H9 (cell line): ENCODE measurements at regions not wholly inside any gene's neighbourhood (a gene's known extent, or its start where the extent isn't known, plus 50 kb on each side); places are given as distances from the start of the nearest gene placed in this dataset.

Experiments used
- DNase-seq: peaks from one replicate; pipeline ENCODE4 v3.0.0-alpha.2; 2017
- H2AFZ ChIP-seq: one replicate; pipeline ENCODE4 v1.6.1; 2013; ENCODE audit warnings: mild to moderate bottlenecking, low read length, control low read depth, moderate library complexity
- H2AK5ac ChIP-seq: 2 replicates; pipeline ENCODE4 v1.6.1; 2013; ENCODE audit warnings: low read length, control low read depth, mixed read lengths; ENCODE audit not compliant: insufficient read length
- H2BK120ac ChIP-seq: one replicate; pipeline ENCODE4 v1.6.1; 2013; ENCODE audit warnings: low read depth, mild to moderate bottlenecking, low read length, control low read depth, inconsistent platforms; ENCODE audit not compliant: poor library complexity, severe bottlenecking
- H2BK12ac ChIP-seq: 2 replicates; pipeline ENCODE4 v1.6.1; 2013; ENCODE audit warnings: low read length, control low read depth, mixed read lengths, low read depth; ENCODE audit not compliant: insufficient read length
- H2BK15ac ChIP-seq: 2 replicates; pipeline ENCODE4 v1.6.1; 2013; ENCODE audit warnings: low read depth, low read length, control low read depth
- H2BK20ac ChIP-seq: one replicate; pipeline ENCODE4 v1.6.1; 2013; ENCODE audit warnings: low read depth, mild to moderate bottlenecking, low read length, control low read depth, inconsistent platforms; ENCODE audit not compliant: poor library complexity, severe bottlenecking
- H2BK5ac ChIP-seq: 2 replicates; pipeline ENCODE4 v1.6.1; 2013; ENCODE audit warnings: low read length, control low read depth, mixed read lengths; ENCODE audit not compliant: insufficient read length
- H3K14ac ChIP-seq: 2 replicates; pipeline ENCODE4 v1.6.1; 2013; ENCODE audit warnings: low read length, control low read depth; ENCODE audit not compliant: insufficient read depth
- H3K18ac ChIP-seq: 2 replicates; pipeline ENCODE4 v1.6.1; 2013; ENCODE audit warnings: low read depth, mild to moderate bottlenecking, mixed read lengths, low read length, control low read depth; ENCODE audit not compliant: insufficient read length
- H3K23ac ChIP-seq: 2 replicates; pipeline ENCODE4 v1.6.1; 2013; ENCODE audit warnings: low read length, control low read depth, mixed read lengths, low read depth; ENCODE audit not compliant: insufficient read length
- H3K23me2 ChIP-seq: 2 replicates; pipeline ENCODE4 v1.6.1; 2013; ENCODE audit warnings: low read depth, mild to moderate bottlenecking, mixed read lengths, low read length, control low read depth; ENCODE audit not compliant: insufficient read length, poor library complexity, severe bottlenecking
- H3K27ac ChIP-seq: 2 replicates; pipeline ENCODE4 v1.5.1; 2013; ENCODE audit warnings: low read length, control low read depth, mixed read lengths, low read depth; ENCODE audit not compliant: insufficient read length
- H3K27me3 ChIP-seq: 2 replicates; pipeline ENCODE4 v1.6.1; 2013; ENCODE audit warnings: low read length, control low read depth, inconsistent platforms; ENCODE audit not compliant: insufficient read depth
- H3K4ac ChIP-seq: 2 replicates; pipeline ENCODE4 v1.6.1; 2013; ENCODE audit warnings: low read depth, mild to moderate bottlenecking, control low read depth, inconsistent platforms, low read length, moderate library complexity
- H3K4me1 ChIP-seq: 2 replicates; pipeline ENCODE4 v1.6.1; 2013; ENCODE audit warnings: low read length, control low read depth, inconsistent platforms; ENCODE audit not compliant: insufficient read depth
- H3K4me2 ChIP-seq: 2 replicates; pipeline ENCODE4 v1.6.1; 2013; ENCODE audit warnings: low read length, control low read depth, mixed read lengths; ENCODE audit not compliant: insufficient read length, insufficient read depth
- H3K56ac ChIP-seq: 2 replicates; pipeline ENCODE4 v1.6.1; 2013; ENCODE audit warnings: low read depth, mild to moderate bottlenecking, mixed read lengths, low read length, control low read depth; ENCODE audit not compliant: insufficient read length
- H3K79me1 ChIP-seq: 2 replicates; pipeline ENCODE4 v1.6.1; 2013; ENCODE audit warnings: low read depth, mild to moderate bottlenecking, moderate library complexity, low read length, control low read depth, inconsistent platforms; ENCODE audit not compliant: insufficient read depth, poor library complexity, severe bottlenecking
- H3K79me2 ChIP-seq: 2 replicates; pipeline ENCODE4 v1.6.1; 2013; ENCODE audit warnings: low read length, control low read depth, inconsistent platforms; ENCODE audit not compliant: insufficient read depth
- H3K9ac ChIP-seq: 2 replicates; pipeline ENCODE4 v1.6.1; 2013; ENCODE audit warnings: low read length, control low read depth, mixed read lengths; ENCODE audit not compliant: insufficient read length; ENCODE audit errors: extremely low read depth
- H3K9me3 ChIP-seq: one replicate; pipeline ENCODE4 v1.6.1; 2013; ENCODE audit warnings: low read depth, low read length, inconsistent platforms; ENCODE audit not compliant: control insufficient read depth
- H3T11ph ChIP-seq: one replicate; pipeline ENCODE4 v1.6.1; 2013; ENCODE audit warnings: mild to moderate bottlenecking, low read length, control low read depth, inconsistent platforms
- H4K20me1 ChIP-seq: one replicate; pipeline ENCODE4 v1.6.1; 2013; ENCODE audit not compliant: control insufficient read depth, insufficient read length, insufficient read depth
- H4K5ac ChIP-seq: 2 replicates; pipeline ENCODE4 v1.6.1; 2013; ENCODE audit warnings: low read depth, mild to moderate bottlenecking, mixed read lengths, low read length, control low read depth; ENCODE audit not compliant: insufficient read length
- H4K8ac ChIP-seq: replicated peaks from 2 replicates; pipeline ENCODE4 v1.6.1; 2013; ENCODE audit warnings: low read length, control low read depth, mixed read lengths, low read depth; ENCODE audit not compliant: insufficient read length
- H4K91ac ChIP-seq: 2 replicates; pipeline ENCODE4 v1.6.1; 2013; ENCODE audit warnings: low read depth, mild to moderate bottlenecking, moderate library complexity, mixed read lengths, low read length, control low read depth; ENCODE audit not compliant: insufficient read length
- H3K27ac Mint-ChIP-seq, 3 experiments: 2 replicates in 2 of 3; 3 replicates in 1 of 3; pipeline ENCODE4 v1.8.0; 2020 to 2021; ENCODE audit warnings: mixed read lengths in 3 of 3, mild to moderate bottlenecking in 1 of 3, moderate library complexity in 1 of 3
- H3K27me3 Mint-ChIP-seq: 2 replicates; pipeline ENCODE4 v1.8.0; 2021; ENCODE audit warnings: low read depth, mild to moderate bottlenecking, moderate library complexity, mixed read lengths
- H3K36me3 Mint-ChIP-seq, 3 experiments: 2 replicates in 2 of 3; 3 replicates in 1 of 3; pipeline ENCODE4 v1.8.0; 2020 to 2021; ENCODE audit warnings: low read depth in 3 of 3, mixed read lengths in 3 of 3; ENCODE audit not compliant: insufficient read depth in 1 of 3
- H3K4me1 Mint-ChIP-seq, 2 experiments: 2 replicates each; pipeline ENCODE4 v1.8.0; 2020; ENCODE audit warnings: mixed read lengths in 2 of 2
- H3K4me3 Mint-ChIP-seq, 2 experiments: 2 replicates in 1 of 2; 3 replicates in 1 of 2; pipeline ENCODE4 v1.8.0; 2020 to 2021; ENCODE audit warnings: mild to moderate bottlenecking in 2 of 2, mixed read lengths in 2 of 2, moderate library complexity in 1 of 2
- H3K9me3 Mint-ChIP-seq, 2 experiments: 2 replicates in 1 of 2; 3 replicates in 1 of 2; pipeline ENCODE4 v1.8.0; 2020; ENCODE audit warnings: mild to moderate bottlenecking in 2 of 2, mixed read lengths in 2 of 2, moderate library complexity in 1 of 2
- CTCF ChIP-seq: fragments of 200-600 bp; sonication (generic); conservative IDR thresholded peaks from 3 replicates; pipeline ENCODE4 v1.8.0; 2021; ENCODE audit warnings: antibody characterized with exemption, mild to moderate bottlenecking
- WGBS: extraction: QIAGEN DNeasy Blood & Tissue Kit; methylation state at CpG from one replicate; pipeline ENCODE4 v1.1.7; 2013; ENCODE audit warnings: missing lambda C conversion rate, low lambda C conversion rate, mixed read lengths; ENCODE audit not compliant: insufficient read length; ENCODE audit errors: extremely low coverage; 5-methylcytosine and 5-hydroxymethylcytosine counted together

DNA sequence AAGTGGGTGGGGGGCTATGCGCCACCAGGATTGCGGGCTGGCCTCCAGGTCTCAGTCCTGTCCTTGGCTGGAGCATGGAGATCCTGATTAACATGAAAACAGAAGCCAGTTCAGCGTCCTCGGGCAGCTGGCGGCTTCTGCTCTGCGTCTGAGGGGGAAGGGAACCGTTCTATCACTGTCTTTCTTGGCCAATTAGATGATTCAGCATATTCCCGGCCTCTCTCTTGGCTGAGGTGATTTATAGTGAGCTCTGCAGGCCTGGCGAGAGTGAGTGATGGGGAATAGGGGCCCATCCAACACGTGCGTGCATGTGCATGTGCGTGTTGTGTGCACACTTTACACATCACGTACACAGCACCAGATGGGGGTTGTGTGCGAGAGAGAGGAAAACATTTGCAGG, 145.8 kb upstream of the ATP6AP2 start:
- DNase-seq = peak; percentile 76
- H3K23ac ChIP-seq = no peak overlapping the region
- no peak overlapping the region for H2BK15ac ChIP-seq
- H4K20me1 ChIP-seq = no peaks in the 10 kb centered on the region
- H2BK12ac ChIP-seq = peak overlapping the region; percentile 64
- Mint-ChIP-seq H3K9me3 (peaks cover 85 to 86% of the 10 kb centered on the region in 2 experiments), H3K27ac (peak overlapping the region in 2 of 3 experiments; percentile 71 to 82; a peak in 2 of 7 replicates), H3K4me1 (peaks cover 13 to 14% of the 10 kb centered on the region in 2 experiments), H3K36me3 (peaks cover 5 to 25% (median 22%) of the 10 kb centered on the region in 3 experiments), H3K27me3 (peaks cover 1% of the 10 kb centered on the region), H3K4me3 (peak overlapping the region in 1 of 2 experiments; percentile 7; a peak in 1 of 5 replicates)
- no peak overlapping the region for H3T11ph ChIP-seq
- no peak overlapping the region for H2BK5ac ChIP-seq
- H4K5ac ChIP-seq = peak overlapping the region; percentile 83
- H3K79me2 ChIP-seq = no peaks in the 10 kb centered on the region
- no peak overlapping the region for H2BK120ac ChIP-seq
- no peak overlapping the region for H3K4ac ChIP-seq
- no peak overlapping the region for H3K27ac ChIP-seq
- H3K4me1 ChIP-seq = peaks cover 8% of the 10 kb centered on the region; the same call in 1 of the 2 replicates
- no peak overlapping the region for H3K9ac ChIP-seq
- H3K18ac ChIP-seq = peak overlapping the region; percentile 23
- peak overlapping the region; percentile 33 for H3K4me2 ChIP-seq
- H2BK20ac ChIP-seq = no peak overlapping the region
- no peak overlapping the region for H2AFZ ChIP-seq
- no peaks in the 10 kb centered on the region for H3K27me3 ChIP-seq
- no peaks in the 10 kb centered on the region for H3K23me2 ChIP-seq
- no peak overlapping the region for H2AK5ac ChIP-seq
- H3K79me1 ChIP-seq = no peaks in the 10 kb centered on the region
- no peak overlapping the region for H4K8ac ChIP-seq
- H4K91ac ChIP-seq = no peak overlapping the region
- no peaks in the 10 kb centered on the region for H3K9me3 ChIP-seq
- peak overlapping the region; percentile 52 for H3K56ac ChIP-seq
- TF ChIP-seq CTCF = no peak
- peak overlapping the region; percentile 8; the same call in 1 of the 2 replicates for H3K14ac ChIP-seq
- WGBS = no CpG with 5 or more reads among the region's 14 CpGs
